Mesenchymal stem cell (in vitro differentiated cells and primary cell): ENCODE measurements at regions not wholly inside any gene's neighbourhood (a gene's known extent, or its start where the extent isn't known, plus 50 kb on each side); places are given as distances from the start of the nearest gene placed in this dataset.

Experiments used
- DNase-seq: peaks from one replicate; pipeline ENCODE4 v3.0.0-alpha.2; 2013
- H2AFZ ChIP-seq: one replicate; pipeline ENCODE4 v1.6.1; 2013; ENCODE audit warnings: low read depth, mild to moderate bottlenecking, control low read depth, inconsistent platforms, low read length, moderate library complexity
- H2AK5ac ChIP-seq: 2 replicates; pipeline ENCODE4 v1.6.1; 2013; ENCODE audit warnings: low read length, moderate library complexity, mild to moderate bottlenecking, inconsistent platforms; ENCODE audit not compliant: severe bottlenecking
- H2BK120ac ChIP-seq: one replicate; pipeline ENCODE4 v1.6.1; 2013; ENCODE audit warnings: low read depth, mild to moderate bottlenecking, inconsistent platforms, low read length, moderate library complexity
- H2BK12ac ChIP-seq, 2 experiments: one replicate each; pipeline ENCODE4 v1.6.1; 2013; ENCODE audit warnings: inconsistent platforms in 2 of 2, low read length in 2 of 2, mild to moderate bottlenecking in 2 of 2, moderate library complexity in 2 of 2, control low read depth in 1 of 2
- H2BK15ac ChIP-seq: one replicate; pipeline ENCODE4 v1.6.1; 2013; ENCODE audit warnings: mild to moderate bottlenecking, low read depth, inconsistent platforms; ENCODE audit not compliant: poor library complexity, severe bottlenecking
- H2BK5ac ChIP-seq: 2 replicates; pipeline ENCODE4 v1.6.1; 2013; ENCODE audit warnings: low read depth, mild to moderate bottlenecking, low read length, control low read depth, inconsistent platforms; ENCODE audit not compliant: poor library complexity, severe bottlenecking
- H3K14ac ChIP-seq, 2 experiments: one replicate each; pipeline ENCODE4 v1.6.1; 2013; ENCODE audit warnings: inconsistent platforms in 2 of 2, low read length in 2 of 2, control low read depth in 1 of 2, mild to moderate bottlenecking in 1 of 2, moderate library complexity in 1 of 2
- H3K18ac ChIP-seq, 2 experiments: one replicate each; pipeline ENCODE4 v1.6.1; 2013; ENCODE audit warnings: inconsistent platforms in 2 of 2, low read length in 2 of 2, control low read depth in 1 of 2, low read depth in 1 of 2, mild to moderate bottlenecking in 1 of 2
- H3K23ac ChIP-seq, 2 experiments: one replicate each; pipeline ENCODE4 v1.6.1; 2013; ENCODE audit warnings: inconsistent platforms in 2 of 2, low read length in 2 of 2, mild to moderate bottlenecking in 2 of 2, moderate library complexity in 2 of 2, control low read depth in 1 of 2
- H3K27ac ChIP-seq: 2 replicates; pipeline ENCODE4 v1.5.1; 2013; ENCODE audit warnings: mild to moderate bottlenecking, moderate library complexity, low read length, control low read depth, inconsistent platforms; ENCODE audit not compliant: poor library complexity, severe bottlenecking
- H3K27me3 ChIP-seq, 2 experiments: 2 replicates each; pipeline versions ENCODE4 v1.6.1 to v1.7.0; 2013; ENCODE audit warnings: low read length in 2 of 2, mild to moderate bottlenecking in 2 of 2, moderate library complexity in 2 of 2, control low read depth in 1 of 2, inconsistent platforms in 1 of 2; ENCODE audit not compliant: control insufficient read depth in 1 of 2, insufficient read depth in 1 of 2
- H3K36me3 ChIP-seq, 2 experiments: 2 replicates each; pipeline versions ENCODE4 v1.6.1 to v1.7.0; 2013; ENCODE audit warnings: low read length in 2 of 2, control low read depth in 1 of 2, inconsistent platforms in 1 of 2, low read depth in 1 of 2, mild to moderate bottlenecking in 1 of 2; ENCODE audit not compliant: insufficient read depth in 2 of 2, control insufficient read depth in 1 of 2
- H3K4ac ChIP-seq, 2 experiments: one replicate each; pipeline ENCODE4 v1.6.1; 2013; ENCODE audit warnings: inconsistent platforms in 2 of 2, low read length in 2 of 2, mild to moderate bottlenecking in 2 of 2, moderate library complexity in 2 of 2, control low read depth in 1 of 2, low read depth in 1 of 2
- H3K4me1 ChIP-seq: 2 replicates; pipeline ENCODE4 v1.6.1; 2013; ENCODE audit warnings: low read depth, low read length, control low read depth; ENCODE audit not compliant: control insufficient read depth, insufficient read depth
- H3K4me2 ChIP-seq: 2 replicates; pipeline ENCODE4 v1.6.1; 2013; ENCODE audit warnings: low read length, mild to moderate bottlenecking, inconsistent platforms; ENCODE audit not compliant: poor library complexity, severe bottlenecking
- H3K4me3 ChIP-seq, 2 experiments: 2 replicates each; pipeline versions ENCODE4 v1.5.1 to v1.7.0; 2013; ENCODE audit warnings: low read length in 2 of 2, mild to moderate bottlenecking in 2 of 2, control low read depth in 1 of 2, low read depth in 1 of 2; ENCODE audit not compliant: insufficient read depth in 1 of 2
- H3K79me1 ChIP-seq: replicated peaks from 2 replicates; pipeline ENCODE4 v1.6.1; 2013; ENCODE audit warnings: mild to moderate bottlenecking, control low read depth, low read length, inconsistent platforms; ENCODE audit not compliant: poor library complexity, severe bottlenecking
- H3K9ac ChIP-seq: 2 replicates; pipeline ENCODE4 v1.7.0; 2013; ENCODE audit warnings: mild to moderate bottlenecking, low read length, moderate library complexity
- H3K9me3 ChIP-seq: 2 replicates; pipeline ENCODE4 v1.7.0; 2013; ENCODE audit warnings: mild to moderate bottlenecking, low read length; ENCODE audit not compliant: control insufficient read depth
- H4K8ac ChIP-seq: one replicate; pipeline ENCODE4 v1.6.1; 2013; ENCODE audit warnings: inconsistent platforms, mild to moderate bottlenecking, low read length, moderate library complexity
- H4K91ac ChIP-seq: one replicate; pipeline ENCODE4 v1.6.1; 2013; ENCODE audit warnings: mild to moderate bottlenecking, low read length, inconsistent platforms
- WGBS: methylation state at CpG from one replicate; pipeline ENCODE4 v1.1.7; 2013; ENCODE audit warnings: mixed read lengths; 5-methylcytosine and 5-hydroxymethylcytosine counted together

DNA sequence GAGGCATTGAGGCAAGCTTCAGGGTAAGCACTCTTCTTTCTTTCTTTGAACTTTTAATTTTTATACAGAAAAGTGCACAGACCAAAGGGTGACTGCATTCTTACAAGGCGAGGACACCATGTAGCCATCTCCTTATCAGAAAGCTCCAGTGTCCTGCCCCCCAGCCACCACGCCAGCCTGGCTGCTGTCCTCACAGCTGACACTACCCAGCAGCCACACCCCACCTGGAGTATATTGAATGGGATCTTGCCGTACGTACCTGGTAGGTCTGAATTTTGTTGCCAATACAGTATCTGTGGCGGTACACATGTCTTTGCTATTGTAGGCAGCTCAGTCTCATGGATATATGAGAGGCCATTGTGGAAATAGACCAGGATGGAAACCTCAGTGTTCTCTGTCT lies 284.0 kb upstream of the IRX2 start:
- H4K8ac ChIP-seq, result no peak overlapping the region
- no peak overlapping the region for H2BK12ac ChIP-seq
- H3K4ac ChIP-seq, result no peak overlapping the region
- no peak overlapping the region for H3K4me3 ChIP-seq
- H2AK5ac ChIP-seq, result no peak overlapping the region
- H4K91ac ChIP-seq, result no peak overlapping the region
- H3K79me1 ChIP-seq, result no peaks in the 10 kb centered on the region
- H3K9ac ChIP-seq, result no peak overlapping the region
- no peak overlapping the region for H3K18ac ChIP-seq
- no peak overlapping the region for H3K27ac ChIP-seq
- peaks cover 4% of the 10 kb centered on the region for H3K9me3 ChIP-seq
- no peak overlapping the region for H3K4me2 ChIP-seq
- H3K27me3 ChIP-seq, result no peaks in the 10 kb centered on the region
- no peaks in the 10 kb centered on the region for H3K36me3 ChIP-seq
- H2BK120ac ChIP-seq, result no peak overlapping the region
- DNase-seq, result no peak
- H2AFZ ChIP-seq, result no peak overlapping the region
- no peak overlapping the region for H3K23ac ChIP-seq
- H3K4me1 ChIP-seq, result no peaks in the 10 kb centered on the region
- no peak overlapping the region for H3K14ac ChIP-seq
- no peak overlapping the region for H2BK5ac ChIP-seq
- no peak overlapping the region for H2BK15ac ChIP-seq
- 73% methylated on average over 5 of the region's 5 CpGs for WGBS

DNA sequence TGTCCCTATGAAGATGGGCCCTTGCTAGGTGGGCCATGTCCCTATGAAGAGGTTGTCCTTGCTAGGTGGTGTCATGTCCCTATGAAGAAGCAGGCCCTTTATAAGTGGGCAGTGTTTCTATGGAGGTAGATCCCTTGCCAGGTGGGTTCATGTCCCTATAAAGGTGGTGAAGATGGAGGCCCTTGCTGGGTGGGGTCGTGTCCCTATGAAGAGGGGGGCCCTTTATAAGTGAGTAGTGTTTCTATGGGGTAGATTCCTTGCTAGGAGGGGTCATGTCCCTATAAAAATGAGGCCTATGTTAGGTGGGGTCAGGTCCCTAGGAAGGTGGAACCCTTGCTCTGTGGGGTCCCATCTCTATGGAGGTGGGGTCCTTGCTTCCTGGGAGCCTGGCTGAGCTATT lies 283.4 kb upstream of the IRX2 start:
- Histone ChIP-seq H2BK12ac (no peak overlapping the region), H3K14ac (no peak overlapping the region), H3K9me3 (peaks cover 4% of the 10 kb centered on the region), H3K4me1 (no peaks in the 10 kb centered on the region), H2AFZ (no peak overlapping the region), H3K27me3 (no peaks in the 10 kb centered on the region), H3K4ac (no peak overlapping the region), H3K79me1 (no peaks in the 10 kb centered on the region), H3K18ac (no peak overlapping the region), H3K4me3 (no peak overlapping the region), H2BK120ac (no peak overlapping the region), H3K4me2 (no peak overlapping the region), H3K27ac (no peak overlapping the region), H4K91ac (no peak overlapping the region), H4K8ac (no peak overlapping the region), H2BK15ac (no peak overlapping the region), H2BK5ac (no peak overlapping the region), H2AK5ac (no peak overlapping the region), H3K9ac (no peak overlapping the region), H3K23ac (no peak overlapping the region), H3K36me3 (no peaks in the 10 kb centered on the region)
- 19% methylated on average over 1 of the region's 1 CpG for WGBS
- no peak for DNase-seq

DNA sequence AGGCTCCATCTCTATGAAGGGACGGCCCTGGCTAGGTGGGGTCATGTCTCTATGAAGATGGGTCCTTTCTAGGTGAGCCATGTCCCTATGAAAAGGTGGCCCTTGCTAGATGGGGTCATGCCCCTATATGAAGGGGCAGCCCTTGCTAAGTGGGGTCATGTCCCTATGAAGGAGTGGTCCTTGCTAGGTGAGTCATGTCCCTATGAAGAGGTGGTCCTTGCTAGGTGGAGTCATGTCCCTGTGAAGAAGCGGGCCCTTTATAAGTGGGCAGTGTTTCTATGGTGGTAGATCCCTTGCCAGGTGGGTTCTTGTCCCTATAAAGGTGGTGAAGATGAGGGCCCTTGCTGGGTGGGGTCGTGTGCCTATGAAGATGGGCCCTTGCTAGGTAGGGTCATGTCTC lies 283.0 kb upstream of the IRX2 start:
- H3K36me3 ChIP-seq, result no peaks in the 10 kb centered on the region
- no peak overlapping the region for H2AFZ ChIP-seq
- no peak overlapping the region for H4K91ac ChIP-seq
- H3K9me3 ChIP-seq, result peaks cover 4% of the 10 kb centered on the region
- no peak overlapping the region for H3K27ac ChIP-seq
- DNase-seq, result no peak
- 50% methylated on average over 3 of the region's 3 CpGs for WGBS
- H2AK5ac ChIP-seq, result no peak overlapping the region
- no peak overlapping the region for H2BK12ac ChIP-seq
- no peak overlapping the region for H3K4me3 ChIP-seq
- H3K23ac ChIP-seq, result no peak overlapping the region
- no peak overlapping the region for H3K4me2 ChIP-seq
- no peak overlapping the region for H3K14ac ChIP-seq
- H3K4me1 ChIP-seq, result no peaks in the 10 kb centered on the region
- no peak overlapping the region for H2BK120ac ChIP-seq
- no peak overlapping the region for H2BK5ac ChIP-seq
- H2BK15ac ChIP-seq, result no peak overlapping the region
- H3K18ac ChIP-seq, result no peak overlapping the region
- H3K79me1 ChIP-seq, result no peaks in the 10 kb centered on the region
- H4K8ac ChIP-seq, result no peak overlapping the region
- H3K9ac ChIP-seq, result no peak overlapping the region
- H3K27me3 ChIP-seq, result no peaks in the 10 kb centered on the region
- H3K4ac ChIP-seq, result no peak overlapping the region

DNA sequence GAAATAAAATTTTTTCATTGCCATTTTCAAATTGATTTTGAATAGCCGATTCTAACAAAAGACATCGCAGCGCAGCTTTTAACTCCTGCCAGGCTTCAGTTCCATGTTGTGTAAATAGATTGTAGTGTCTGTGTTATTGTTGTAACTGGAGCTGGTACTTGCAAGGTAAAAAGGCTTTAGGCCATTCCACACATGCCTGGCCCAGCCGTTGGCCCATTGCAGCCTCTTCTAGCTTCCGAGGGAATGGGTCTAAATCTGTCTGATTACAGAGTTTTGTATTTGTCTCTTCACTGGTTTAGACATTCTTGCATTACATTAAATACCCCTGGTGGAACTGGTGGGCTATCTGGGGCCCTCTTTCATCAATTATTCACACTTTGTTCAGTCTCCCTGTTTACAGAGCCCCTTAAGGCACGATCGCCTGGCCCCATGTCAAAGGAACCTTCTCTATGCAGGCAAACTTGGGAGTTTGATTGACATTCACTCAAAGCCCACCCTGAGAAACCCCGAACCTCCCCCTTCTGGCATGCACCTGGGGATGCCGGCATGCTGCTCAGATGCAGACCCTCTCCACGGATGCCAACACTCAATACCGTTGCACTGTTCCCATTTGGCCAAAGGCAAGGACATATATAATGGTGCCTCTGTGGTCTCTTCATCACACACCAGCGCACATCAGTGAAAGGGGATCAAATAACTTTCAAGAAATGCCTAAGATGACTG lies 281.7 kb upstream of the IRX2 start:
- H2BK15ac ChIP-seq, result no peak overlapping the region
- peaks cover 4% of the 10 kb centered on the region for H3K9me3 ChIP-seq
- H3K27ac ChIP-seq, result no peak overlapping the region
- no peak overlapping the region for H2BK12ac ChIP-seq
- H2AFZ ChIP-seq, result no peak overlapping the region
- 79% methylated on average over 11 of the region's 12 CpGs for WGBS
- H3K23ac ChIP-seq, result no peak overlapping the region
- no peak overlapping the region for H3K4ac ChIP-seq
- H3K27me3 ChIP-seq, result no peaks in the 10 kb centered on the region
- no peak overlapping the region for H4K8ac ChIP-seq
- H2BK5ac ChIP-seq, result no peak overlapping the region
- H3K18ac ChIP-seq, result no peak overlapping the region
- no peak overlapping the region for H4K91ac ChIP-seq
- H3K4me1 ChIP-seq, result no peaks in the 10 kb centered on the region
- H3K36me3 ChIP-seq, result no peaks in the 10 kb centered on the region
- H3K4me2 ChIP-seq, result no peak overlapping the region
- no peak for DNase-seq
- H3K4me3 ChIP-seq, result no peak overlapping the region
- H2AK5ac ChIP-seq, result no peak overlapping the region
- H3K9ac ChIP-seq, result no peak overlapping the region
- H3K79me1 ChIP-seq, result no peaks in the 10 kb centered on the region
- H3K14ac ChIP-seq, result no peak overlapping the region
- no peak overlapping the region for H2BK120ac ChIP-seq
